ENCODE measurements at regions not wholly inside any gene's neighbourhood (a gene's known extent, or its start where the extent isn't known, plus 50 kb on each side); places are given as distances from the start of the nearest gene placed in this dataset.

- no peaks in the 10 kb centered on the region; a peak in 1 of 7 replicates for H3K36me3 Mint-ChIP-seq (ENCODE audit: insufficient read depth in 1 of 3, low read depth in 3 of 3)
- no peaks in the 10 kb centered on the region for H3K23me2 ChIP-seq (ENCODE audit: insufficient read length, low read depth, low read length, poor library complexity, severe bottlenecking)
Measured at GRCh38 chr2:150219861-150220260, 267.6 kb downstream of the RND3 start.

More at GRCh38 chr2:150219861-150220260, 267.6 kb downstream of the RND3 start:
- no peak overlapping the region for H2BK5ac ChIP-seq (ENCODE audit: insufficient read length, low read length)
- Mint-ChIP-seq H3K27ac (no peak overlapping the region), H3K4me3 (no peak overlapping the region), H3K4me1 (peaks cover 6 to 8% of the 10 kb centered on the region in 2 experiments), H3K27me3 (ENCODE audit: low read depth) (no peaks in the 10 kb centered on the region; the same call in 1 of the 2 replicates), H3K9me3 (no peaks in the 10 kb centered on the region)
- H4K91ac ChIP-seq (ENCODE audit: insufficient read length, low read depth, low read length) = no peak overlapping the region
- no peaks in the 10 kb centered on the region for H4K20me1 ChIP-seq (ENCODE audit: control insufficient read depth, insufficient read depth, insufficient read length)
- no peaks in the 10 kb centered on the region for H3K79me1 ChIP-seq (ENCODE audit: insufficient read depth, low read depth, low read length, poor library complexity, severe bottlenecking)
- H3K9me3 ChIP-seq (ENCODE audit: control insufficient read depth, low read depth, low read length) = no peaks in the 10 kb centered on the region
- no peak overlapping the region for H3K4me2 ChIP-seq (ENCODE audit: insufficient read depth, insufficient read length, low read length)
- no CpG with 5 or more reads among the region's 2 CpGs for WGBS (ENCODE audit: extremely low coverage, insufficient read length, low lambda C conversion rate)
- no peak overlapping the region for H3K4ac ChIP-seq (ENCODE audit: low read depth, low read length)
- H4K8ac ChIP-seq (replicated peaks; ENCODE audit: insufficient read length, low read depth, low read length) = no peak overlapping the region
- TF ChIP-seq, protein P1, sequence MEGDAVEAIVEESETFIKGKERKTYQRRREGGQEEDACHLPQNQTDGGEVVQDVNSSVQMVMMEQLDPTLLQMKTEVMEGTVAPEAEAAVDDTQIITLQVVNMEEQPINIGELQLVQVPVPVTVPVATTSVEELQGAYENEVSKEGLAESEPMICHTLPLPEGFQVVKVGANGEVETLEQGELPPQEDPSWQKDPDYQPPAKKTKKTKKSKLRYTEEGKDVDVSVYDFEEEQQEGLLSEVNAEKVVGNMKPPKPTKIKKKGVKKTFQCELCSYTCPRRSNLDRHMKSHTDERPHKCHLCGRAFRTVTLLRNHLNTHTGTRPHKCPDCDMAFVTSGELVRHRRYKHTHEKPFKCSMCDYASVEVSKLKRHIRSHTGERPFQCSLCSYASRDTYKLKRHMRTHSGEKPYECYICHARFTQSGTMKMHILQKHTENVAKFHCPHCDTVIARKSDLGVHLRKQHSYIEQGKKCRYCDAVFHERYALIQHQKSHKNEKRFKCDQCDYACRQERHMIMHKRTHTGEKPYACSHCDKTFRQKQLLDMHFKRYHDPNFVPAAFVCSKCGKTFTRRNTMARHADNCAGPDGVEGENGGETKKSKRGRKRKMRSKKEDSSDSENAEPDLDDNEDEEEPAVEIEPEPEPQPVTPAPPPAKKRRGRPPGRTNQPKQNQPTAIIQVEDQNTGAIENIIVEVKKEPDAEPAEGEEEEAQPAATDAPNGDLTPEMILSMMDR (conservative IDR thresholded peaks at IDR 0.05) = no peak
- H3K18ac ChIP-seq (ENCODE audit: insufficient read length, low read depth, low read length) = no peak overlapping the region
- H3K14ac ChIP-seq (ENCODE audit: insufficient read depth, low read length) = no peak overlapping the region
- H2AK5ac ChIP-seq (ENCODE audit: insufficient read length, low read length) = no peak overlapping the region
- no peaks in the 10 kb centered on the region for H3K79me2 ChIP-seq (ENCODE audit: insufficient read depth, low read length)
- no peak overlapping the region for H3K56ac ChIP-seq (ENCODE audit: insufficient read length, low read depth, low read length)
- H3K27me3 ChIP-seq (ENCODE audit: insufficient read depth, low read length) = no peaks in the 10 kb centered on the region
- no peak overlapping the region for H3T11ph ChIP-seq (ENCODE audit: low read length)
- no peak overlapping the region for H2BK20ac ChIP-seq (ENCODE audit: low read depth, low read length, poor library complexity, severe bottlenecking)
- H3K23ac ChIP-seq (ENCODE audit: insufficient read length, low read depth, low read length) = no peak overlapping the region
- no peak overlapping the region for H3K9ac ChIP-seq (ENCODE audit: extremely low read depth, insufficient read length, low read length)
- no peak overlapping the region for H4K5ac ChIP-seq (ENCODE audit: insufficient read length, low read depth, low read length)
- H3K4me1 ChIP-seq (ENCODE audit: insufficient read depth, low read length) = peaks cover under 1% of the 10 kb centered on the region; the same call in 1 of the 2 replicates
- no peak overlapping the region for H2BK15ac ChIP-seq (ENCODE audit: low read depth, low read length)
- no peak overlapping the region for H3K27ac ChIP-seq (ENCODE audit: insufficient read length, low read depth, low read length)
- no peak overlapping the region for H2BK12ac ChIP-seq (ENCODE audit: insufficient read length, low read depth, low read length)
- no peak for DNase-seq
- H2BK120ac ChIP-seq (ENCODE audit: low read depth, low read length, poor library complexity, severe bottlenecking) = no peak overlapping the region
- H2AFZ ChIP-seq (ENCODE audit: low read length) = no peak overlapping the region
